ENCODE measurements at regions not wholly inside any gene's neighbourhood (a gene's known extent, or its start where the extent isn't known, plus 50 kb on each side); places are given as distances from the start of the nearest gene placed in this dataset.

GRCh38 chr6:90730151-90730673 lies 143.3 kb upstream of the MAP3K7 start:
- no peak for DNase-seq (ENCODE audit: low read depth)
- no peak overlapping the region for H3K4me3 ChIP-seq (ENCODE audit: low read depth, low read length)
- TF ChIP-seq, protein P1, sequence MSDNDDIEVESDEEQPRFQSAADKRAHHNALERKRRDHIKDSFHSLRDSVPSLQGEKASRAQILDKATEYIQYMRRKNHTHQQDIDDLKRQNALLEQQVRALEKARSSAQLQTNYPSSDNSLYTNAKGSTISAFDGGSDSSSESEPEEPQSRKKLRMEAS (IDR thresholded peaks at IDR 0.05; ENCODE audit: low read depth, low read length), result no peak
- TF ChIP-seq POLR2A (IDR thresholded peaks at IDR 0.05; ENCODE audit: extremely low read depth, insufficient read length), result no peak
- TF ChIP-seq, protein P2, sequence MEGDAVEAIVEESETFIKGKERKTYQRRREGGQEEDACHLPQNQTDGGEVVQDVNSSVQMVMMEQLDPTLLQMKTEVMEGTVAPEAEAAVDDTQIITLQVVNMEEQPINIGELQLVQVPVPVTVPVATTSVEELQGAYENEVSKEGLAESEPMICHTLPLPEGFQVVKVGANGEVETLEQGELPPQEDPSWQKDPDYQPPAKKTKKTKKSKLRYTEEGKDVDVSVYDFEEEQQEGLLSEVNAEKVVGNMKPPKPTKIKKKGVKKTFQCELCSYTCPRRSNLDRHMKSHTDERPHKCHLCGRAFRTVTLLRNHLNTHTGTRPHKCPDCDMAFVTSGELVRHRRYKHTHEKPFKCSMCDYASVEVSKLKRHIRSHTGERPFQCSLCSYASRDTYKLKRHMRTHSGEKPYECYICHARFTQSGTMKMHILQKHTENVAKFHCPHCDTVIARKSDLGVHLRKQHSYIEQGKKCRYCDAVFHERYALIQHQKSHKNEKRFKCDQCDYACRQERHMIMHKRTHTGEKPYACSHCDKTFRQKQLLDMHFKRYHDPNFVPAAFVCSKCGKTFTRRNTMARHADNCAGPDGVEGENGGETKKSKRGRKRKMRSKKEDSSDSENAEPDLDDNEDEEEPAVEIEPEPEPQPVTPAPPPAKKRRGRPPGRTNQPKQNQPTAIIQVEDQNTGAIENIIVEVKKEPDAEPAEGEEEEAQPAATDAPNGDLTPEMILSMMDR (IDR thresholded peaks at IDR 0.05; ENCODE audit: low read depth, low read length), result no peak

DNA sequence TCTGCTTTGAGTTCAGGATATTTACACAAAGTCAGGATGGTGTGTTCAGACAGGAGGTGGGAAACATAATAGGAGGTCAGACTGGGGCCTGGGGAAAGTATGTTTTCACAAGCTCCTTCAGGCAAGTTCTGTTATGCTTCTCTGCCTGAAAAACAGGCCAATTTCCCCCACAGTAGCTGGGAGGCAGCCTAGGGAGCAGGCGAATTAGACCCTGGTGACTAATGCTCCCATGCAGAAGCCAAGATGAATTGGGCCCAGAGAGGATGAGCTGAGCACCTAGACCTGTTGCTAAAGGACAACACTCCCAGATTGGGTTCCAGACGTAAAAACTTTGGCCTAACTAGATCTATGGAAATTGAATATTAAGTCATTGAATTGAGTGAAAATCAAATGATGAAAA lies 142.2 kb upstream of the MAP3K7 start:
- no peak for DNase-seq (ENCODE audit: low read depth)
- TF ChIP-seq, protein P2 (IDR thresholded peaks at IDR 0.05; ENCODE audit: low read depth, low read length), result no peak
- TF ChIP-seq, protein P1 (IDR thresholded peaks at IDR 0.05; ENCODE audit: low read depth, low read length), result no peak
- TF ChIP-seq MYC (IDR thresholded peaks at IDR 0.05; ENCODE audit: low read depth, low read length) (no peak), POLR2A (IDR thresholded peaks at IDR 0.05; ENCODE audit: extremely low read depth, insufficient read length) (no peak)
- H3K4me3 ChIP-seq (ENCODE audit: low read depth, low read length), result no peak overlapping the region

- DNase-seq (ENCODE audit: low read depth), result no peak
- TF ChIP-seq, protein P1 (IDR thresholded peaks at IDR 0.05; ENCODE audit: low read depth, low read length), result no peak
- TF ChIP-seq, protein P2 (IDR thresholded peaks at IDR 0.05; ENCODE audit: low read depth, low read length), result no peak
- no peak for TF ChIP-seq POLR2A (IDR thresholded peaks at IDR 0.05; ENCODE audit: extremely low read depth, insufficient read length)
- no peak for TF ChIP-seq MYC (IDR thresholded peaks at IDR 0.05; ENCODE audit: low read depth, low read length)
- no peak overlapping the region for H3K4me3 ChIP-seq (ENCODE audit: low read depth, low read length)
These were observed 135.8 kb upstream of the MAP3K7 start for GRCh38 chr6:90722648-90723047.

DNA sequence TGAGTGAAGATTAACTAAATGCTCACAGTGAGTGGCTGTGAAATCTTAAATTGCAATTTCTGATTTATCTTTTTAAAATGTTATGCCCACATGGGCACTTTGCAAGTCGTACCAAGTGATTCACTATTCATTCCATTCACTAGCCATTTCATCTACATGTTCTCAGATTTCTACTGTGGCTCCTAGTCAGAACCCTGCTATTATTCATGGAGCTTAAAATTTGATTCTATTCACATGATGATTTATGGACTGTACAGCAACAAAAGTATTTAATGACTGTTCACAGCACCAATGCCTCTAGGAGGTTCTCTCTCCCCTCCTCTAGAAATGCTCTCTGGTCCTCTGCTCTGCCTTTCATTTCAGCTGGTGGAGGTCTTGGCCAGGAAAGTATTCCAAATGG lies 133.5 kb upstream of the MAP3K7 start:
- TF ChIP-seq MYC (IDR thresholded peaks at IDR 0.05; ENCODE audit: low read depth, low read length) (no peak), POLR2A (IDR thresholded peaks at IDR 0.05; ENCODE audit: extremely low read depth, insufficient read length) (no peak)
- TF ChIP-seq, protein P1 (IDR thresholded peaks at IDR 0.05; ENCODE audit: low read depth, low read length), result no peak
- TF ChIP-seq, protein P2 (IDR thresholded peaks at IDR 0.05; ENCODE audit: low read depth, low read length), result no peak
- DNase-seq (ENCODE audit: low read depth), result no peak

DNA sequence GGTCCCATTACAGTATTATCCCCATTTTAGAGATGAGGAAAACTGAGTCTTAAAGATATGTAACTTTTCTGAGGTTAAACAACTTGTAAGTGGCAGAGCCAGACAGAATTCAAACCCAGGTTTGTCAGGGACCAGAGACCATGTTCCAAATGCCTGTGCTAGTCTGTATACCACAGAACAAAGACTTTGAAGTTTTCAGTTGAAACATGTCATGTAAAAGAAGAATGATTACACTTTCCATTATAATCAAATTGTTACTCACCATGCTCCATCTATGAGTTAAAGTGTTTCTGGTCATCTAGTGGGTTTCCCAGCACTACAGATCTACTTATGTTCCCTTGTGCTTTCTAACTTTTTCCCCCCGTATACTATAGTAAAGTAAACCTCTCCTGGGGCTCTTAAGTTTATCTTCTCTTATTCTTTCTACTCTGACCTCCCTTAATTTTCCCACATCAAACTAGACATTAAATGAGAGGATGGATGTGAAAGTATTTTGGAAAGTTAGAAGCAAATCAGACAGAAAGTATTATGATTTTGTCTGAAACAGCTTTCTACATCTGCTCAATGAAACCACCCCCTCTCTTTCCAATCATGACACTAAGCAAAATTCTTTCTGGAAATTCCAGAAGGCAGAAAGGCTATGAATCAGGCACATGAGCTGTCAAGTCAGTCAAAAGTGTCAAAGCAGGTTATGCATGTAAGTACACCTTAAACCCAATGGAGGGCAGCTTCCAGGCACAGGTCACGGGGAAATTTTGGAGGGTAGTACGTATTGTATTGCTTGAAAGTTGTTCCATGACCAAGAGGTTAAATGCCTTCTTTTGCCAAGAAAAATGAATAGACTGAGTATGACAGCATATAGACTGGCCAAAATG lies 132.7 kb upstream of the MAP3K7 start:
- no peak overlapping the region for H3K4me3 ChIP-seq (ENCODE audit: low read depth, low read length)
- no peak for DNase-seq (ENCODE audit: low read depth)
- no peak for TF ChIP-seq MYC (IDR thresholded peaks at IDR 0.05; ENCODE audit: low read depth, low read length)
- no peak for TF ChIP-seq POLR2A (IDR thresholded peaks at IDR 0.05; ENCODE audit: extremely low read depth, insufficient read length)
- TF ChIP-seq, protein P1 (IDR thresholded peaks at IDR 0.05; ENCODE audit: low read depth, low read length), result no peak
- TF ChIP-seq, protein P2 (IDR thresholded peaks at IDR 0.05; ENCODE audit: low read depth, low read length), result no peak

More for the DNA sequence above, 133.5 kb upstream of the MAP3K7 start:
- H3K4me3 ChIP-seq (ENCODE audit: low read depth, low read length), result no peak overlapping the region
